H1 (cell line): ENCODE measurements at regions not wholly inside any gene's neighbourhood (a gene's known extent, or its start where the extent isn't known, plus 50 kb on each side); places are given as distances from the start of the nearest gene placed in this dataset.
"Not testable (repeated sequence)": the region's sequence is repeated elsewhere in the genome, so short reads cannot be mapped to it uniquely, and the experiment has no call there.

Source experiments
- CTCF ChIA-PET: fragments of 300-600 bp; sonication (Branson Sonifier 250); formaldehyde crosslinking; loops from one replicate; lab custom pipeline; 2021; ENCODE audit not compliant: partially characterized antibody; lab: Charles Lee
- POLR2A ChIA-PET: fragments of 300-600 bp; sonication (Branson Sonifier 250); formaldehyde crosslinking; loops from one replicate; lab custom pipeline; 2021; ENCODE audit warnings: inconsistent platforms; ENCODE audit not compliant: partially characterized antibody; lab: Charles Lee
- DNase-seq, 2 experiments: peaks; one replicate each; pipeline versions ENCODE4 v3.0.0 to v3.0.0-alpha.2; 2010 to 2022; ENCODE audit warnings: low spot score in 2 of 2, low read depth in 1 of 2, mixed read lengths in 1 of 2
- FAIRE-seq: peaks from 2 replicates; lab custom pipeline; 2011; peaks lifted over from hg19 to GRCh38; lab: Jason Lieb, UNC
- H2AFZ ChIP-seq: 2 replicates; pipeline ENCODE4 v1.8.1; 2012; ENCODE audit warnings: low read length, inconsistent platforms
- H2AK5ac ChIP-seq: 2 replicates; pipeline ENCODE4 v1.6.1; 2013; ENCODE audit warnings: low read depth, low read length
- H2BK120ac ChIP-seq: replicated peaks from 2 replicates; pipeline ENCODE3; 2013; ENCODE audit warnings: low read depth, low read length, inconsistent platforms
- H2BK12ac ChIP-seq: 2 replicates; pipeline ENCODE4 v1.6.1; 2013; ENCODE audit warnings: low read depth, low read length
- H2BK15ac ChIP-seq: 2 replicates; pipeline ENCODE4 v1.6.1; 2013; ENCODE audit warnings: low read length
- H2BK20ac ChIP-seq: 2 replicates; pipeline ENCODE4 v1.6.1; 2013; ENCODE audit warnings: low read length
- H2BK5ac ChIP-seq: 2 replicates; pipeline ENCODE4 v1.6.1; 2013; ENCODE audit warnings: low read depth, low read length
- H3K14ac ChIP-seq: 2 replicates; pipeline ENCODE4 v1.6.1; 2013; ENCODE audit warnings: inconsistent platforms; ENCODE audit not compliant: insufficient read length
- H3K18ac ChIP-seq: 2 replicates; pipeline ENCODE4 v1.6.1; 2013; ENCODE audit warnings: low read length; ENCODE audit errors: extremely low read depth
- H3K23ac ChIP-seq: 2 replicates; pipeline ENCODE4 v1.6.1; 2013; ENCODE audit warnings: inconsistent platforms; ENCODE audit not compliant: insufficient read length
- H3K23me2 ChIP-seq: 2 replicates; pipeline ENCODE4 v1.6.1; 2013; ENCODE audit warnings: low read depth, low read length
- H3K27ac ChIP-seq: 2 replicates; pipeline ENCODE4 v1.6.1; 2011; ENCODE audit warnings: low read depth, low read length, inconsistent platforms
- H3K27me3 ChIP-seq, 4 experiments: replicated peaks in 1 of 4; 1 replicate in 1 of 4; 2 replicates in 3 of 4; pipeline versions ENCODE4 v1.6.1 to v1.8.1; 2011 to 2013; ENCODE audit warnings: low read length in 3 of 4, mild to moderate bottlenecking in 3 of 4, inconsistent platforms in 2 of 4, mixed read lengths in 2 of 4, moderate library complexity in 1 of 4; ENCODE audit not compliant: control insufficient read depth in 3 of 4, insufficient read depth in 3 of 4; ENCODE audit errors: extremely low read depth in 1 of 4
- H3K36me3 ChIP-seq, 4 experiments: 2 replicates each; pipeline versions ENCODE4 v1.6.1 to v1.8.1; 2011 to 2013; ENCODE audit warnings: mild to moderate bottlenecking in 4 of 4, low read length in 3 of 4, moderate library complexity in 2 of 4, control low read depth in 1 of 4, inconsistent platforms in 1 of 4; ENCODE audit not compliant: insufficient read depth in 4 of 4, control insufficient read depth in 2 of 4
- H3K4ac ChIP-seq: replicated peaks from 2 replicates; pipeline ENCODE3; 2013; ENCODE audit warnings: low read length, low read depth, mixed read lengths, inconsistent platforms; ENCODE audit not compliant: insufficient read length
- H3K4me1 ChIP-seq, 4 experiments: replicated peaks in 1 of 4; 1 replicate in 1 of 4; 2 replicates in 3 of 4; pipeline versions ENCODE4 v1.6.1 to v1.8.1; 2011 to 2013; ENCODE audit warnings: low read length in 3 of 4, inconsistent platforms in 2 of 4, mixed read lengths in 1 of 4; ENCODE audit not compliant: insufficient read depth in 4 of 4, control insufficient read depth in 3 of 4
- H3K4me2 ChIP-seq, 2 experiments: 2 replicates each; pipeline versions ENCODE4 v1.6.1 to v1.8.1; 2011 to 2013; ENCODE audit warnings: low read depth in 2 of 2, low read length in 2 of 2, control low read depth in 1 of 2, inconsistent platforms in 1 of 2, mild to moderate bottlenecking in 1 of 2; ENCODE audit not compliant: insufficient read depth in 1 of 2
- H3K4me3 ChIP-seq, 4 experiments: fragments of 200-600, 300-600 bp in 1 of 4; sonication (generic), shearing (Covaris generic), sonication (Bioruptor Twin) in 1 of 4; 2 replicates each; pipeline versions ENCODE4 v1.5.1 to v1.8.1; 2011 to 2016; ENCODE audit warnings: low read length in 4 of 4, low read depth in 3 of 4, control low read depth in 2 of 4, inconsistent platforms in 2 of 4, mild to moderate bottlenecking in 2 of 4, mixed read lengths in 1 of 4, moderate library complexity in 1 of 4; ENCODE audit not compliant: insufficient read depth in 2 of 4; ENCODE audit errors: extremely low read depth in 1 of 4
- H3K56ac ChIP-seq: replicated peaks from 2 replicates; pipeline ENCODE3; 2013; ENCODE audit warnings: low read depth, mild to moderate bottlenecking, mixed read lengths, low read length, inconsistent platforms; ENCODE audit not compliant: insufficient read length
- H3K79me1 ChIP-seq: 2 replicates; pipeline ENCODE4 v1.6.1; 2013; ENCODE audit warnings: low read depth, low read length, control low read depth
- H3K79me2 ChIP-seq, 2 experiments: 2 replicates each; pipeline versions ENCODE4 v1.6.1 to v1.8.1; 2012 to 2013; ENCODE audit warnings: low read length in 2 of 2, mild to moderate bottlenecking in 2 of 2, inconsistent platforms in 1 of 2; ENCODE audit not compliant: insufficient read depth in 2 of 2, control insufficient read depth in 1 of 2
- H3K9ac ChIP-seq, 4 experiments: replicated peaks in 1 of 4; 1 replicate in 1 of 4; 2 replicates in 3 of 4; pipeline versions ENCODE4 v1.6.1 to v1.8.1; 2011 to 2013; ENCODE audit warnings: low read depth in 3 of 4, low read length in 3 of 4, control low read depth in 2 of 4, mild to moderate bottlenecking in 2 of 4, moderate library complexity in 2 of 4, inconsistent platforms in 1 of 4; ENCODE audit errors: extremely low read depth in 1 of 4
- H3K9me3 ChIP-seq, 2 experiments: 2 replicates each; pipeline versions ENCODE4 v1.6.1 to v1.8.1; 2012 to 2013; ENCODE audit warnings: mild to moderate bottlenecking in 2 of 2, moderate library complexity in 2 of 2, control low read depth in 1 of 2, inconsistent platforms in 1 of 2, low read depth in 1 of 2, low read length in 1 of 2, mixed read lengths in 1 of 2; ENCODE audit not compliant: insufficient read depth in 2 of 2
- H4K20me1 ChIP-seq, 2 experiments: replicated peaks in 1 of 2; 2 replicates each; pipeline versions ENCODE3 to v1.8.1; 2011 to 2013; ENCODE audit warnings: inconsistent platforms in 2 of 2, low read length in 2 of 2, mild to moderate bottlenecking in 1 of 2; ENCODE audit not compliant: insufficient read depth in 2 of 2, control insufficient read depth in 1 of 2
- H4K5ac ChIP-seq: 2 replicates; pipeline ENCODE4 v1.6.1; 2013; ENCODE audit warnings: low read length, low read depth, mixed read lengths, inconsistent platforms; ENCODE audit not compliant: insufficient read length
- H4K8ac ChIP-seq: 2 replicates; pipeline ENCODE4 v1.8.0; 2013; ENCODE audit warnings: mild to moderate bottlenecking, moderate library complexity, low read length, inconsistent platforms; ENCODE audit not compliant: insufficient read depth; ENCODE audit errors: extremely low read depth
- H4K91ac ChIP-seq: replicated peaks from 2 replicates; pipeline ENCODE3; 2013; ENCODE audit warnings: low read length, mixed read lengths, inconsistent platforms; ENCODE audit not compliant: insufficient read length
- MAFK ChIP-seq: IDR thresholded peaks from 2 replicates; pipeline ENCODE4 v1.6.1; 2012; ENCODE audit warnings: low read depth, mild to moderate bottlenecking, improper control_type of control experiment, low read length
- PHF8 ChIP-seq: fragments of 200-600 bp; sonication (generic); conservative IDR thresholded peaks from 2 replicates; pipeline ENCODE4 v1.7.1; 2012; ENCODE audit warnings: low read depth, mild to moderate bottlenecking, inconsistent platforms, low read length, moderate library complexity
- WGBS, 2 experiments: shearing (Covaris generic) in 1 of 2; methylation state at CpG; one replicate each; pipeline versions ENCODE4 v1.1.6 to v1.1.7; 2013 to 2015; ENCODE audit warnings: low lambda C conversion rate in 2 of 2, mixed read lengths in 2 of 2, inconsistent platforms in 1 of 2, low coverage in 1 of 2, missing lambda C conversion rate in 1 of 2; ENCODE audit not compliant: insufficient replicate concordance in 2 of 2, insufficient coverage in 1 of 2, insufficient read length in 1 of 2; ENCODE audit errors: extremely low coverage in 1 of 2, missing lambda C conversion rate in 1 of 2; 5-methylcytosine and 5-hydroxymethylcytosine counted together

DNA sequence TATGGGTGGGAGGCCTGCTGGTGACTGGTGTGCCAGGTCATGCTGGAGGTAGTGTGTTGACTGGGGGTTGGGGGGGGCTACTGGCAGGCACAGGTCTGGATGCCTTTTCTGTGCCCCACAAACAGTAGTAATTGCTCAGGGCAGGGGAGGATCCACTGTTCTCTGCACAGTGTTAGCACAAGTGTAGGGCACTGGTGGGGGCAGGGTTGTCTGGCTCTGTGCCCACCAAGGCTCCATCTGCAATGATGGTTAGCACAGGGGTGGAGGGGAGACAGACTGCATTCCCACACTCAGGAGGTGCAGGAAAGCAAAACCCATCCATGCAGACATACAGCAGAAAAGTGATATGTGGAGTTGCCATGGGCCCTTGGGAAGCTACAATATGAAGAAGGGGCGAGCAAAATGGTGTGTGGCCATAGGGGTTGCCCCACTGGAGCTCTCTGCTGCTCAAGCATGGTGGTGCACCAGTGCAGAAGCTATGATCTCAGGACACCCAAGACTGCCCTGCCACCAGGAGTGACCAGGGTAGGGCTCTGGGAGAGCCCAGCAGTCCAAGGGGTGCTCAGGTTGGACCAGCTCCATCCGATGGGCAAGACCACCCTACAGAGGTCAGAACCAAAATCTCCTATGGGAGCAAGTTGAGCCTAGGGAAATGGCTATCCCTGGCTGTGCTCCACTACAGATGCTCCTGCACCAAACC lies 122.2 kb upstream of the KCTD3 start (continued):
- TF ChIP-seq PHF8 (no peak), MAFK (no peak)
- TF ChIP-seq, all 59 proteins: peak for 0

DNA sequence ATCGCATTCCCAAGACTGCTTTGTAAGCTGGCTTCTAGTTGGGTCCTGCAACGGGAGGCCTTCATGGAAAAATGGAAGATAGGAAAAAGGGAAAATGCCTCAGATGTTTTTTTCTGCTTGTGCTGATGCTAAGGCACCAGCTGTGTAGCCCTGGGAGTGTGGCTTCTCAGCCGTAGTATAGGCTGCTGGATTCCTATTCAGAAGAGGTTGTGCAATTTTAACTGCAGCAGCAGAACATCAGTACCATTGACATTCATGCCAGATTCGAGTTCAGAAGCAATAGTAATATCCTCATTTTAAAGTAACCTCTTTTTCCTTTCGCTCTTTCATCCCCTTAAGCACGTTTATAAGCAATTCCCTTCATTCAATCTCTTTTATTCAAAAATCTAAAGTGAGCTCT lies 119.1 kb upstream of the KCTD3 start:
- H4K5ac ChIP-seq, H4K20me1 ChIP-seq, H3K4ac ChIP-seq, CTCF ChIA-PET, H3K27ac ChIP-seq, H4K8ac ChIP-seq, H2BK20ac ChIP-seq, H3K79me1 ChIP-seq, POLR2A ChIA-PET, H3K4me3 ChIP-seq, H2AK5ac ChIP-seq, H3K14ac ChIP-seq, H2AFZ ChIP-seq, H3K56ac ChIP-seq, H3K23me2 ChIP-seq, H4K91ac ChIP-seq, H3K4me2 ChIP-seq, H2BK120ac ChIP-seq, H2BK12ac ChIP-seq, H3K9ac ChIP-seq, H3K23ac ChIP-seq, H3K18ac ChIP-seq, H2BK5ac ChIP-seq, H3K27me3 ChIP-seq, H2BK15ac ChIP-seq, H3K79me2 ChIP-seq, H3K36me3 ChIP-seq, H3K9me3 ChIP-seq, H3K4me1 ChIP-seq, FAIRE-seq, DNase-seq: not testable (repeated sequence)
- 93 to 100% methylated on average over 1 to 6 of the region's 6 CpGs for WGBS, 2 experiments
